Erythroblast (primary cell): ENCODE measurements at regions not wholly inside any gene's neighbourhood (a gene's known extent, or its start where the extent isn't known, plus 50 kb on each side); places are given as distances from the start of the nearest gene placed in this dataset.

Source experiments
- GATA1 ChIP-seq: IDR thresholded peaks from 2 replicates; pipeline ENCODE4 v1.6.1; 2011; ENCODE audit warnings: low read depth, mild to moderate bottlenecking, control low read depth, low read length, moderate library complexity
- POLR2A ChIP-seq: IDR thresholded peaks from 2 replicates; pipeline ENCODE4 v1.6.1; 2011; ENCODE audit warnings: mild to moderate bottlenecking, low read length

DNA sequence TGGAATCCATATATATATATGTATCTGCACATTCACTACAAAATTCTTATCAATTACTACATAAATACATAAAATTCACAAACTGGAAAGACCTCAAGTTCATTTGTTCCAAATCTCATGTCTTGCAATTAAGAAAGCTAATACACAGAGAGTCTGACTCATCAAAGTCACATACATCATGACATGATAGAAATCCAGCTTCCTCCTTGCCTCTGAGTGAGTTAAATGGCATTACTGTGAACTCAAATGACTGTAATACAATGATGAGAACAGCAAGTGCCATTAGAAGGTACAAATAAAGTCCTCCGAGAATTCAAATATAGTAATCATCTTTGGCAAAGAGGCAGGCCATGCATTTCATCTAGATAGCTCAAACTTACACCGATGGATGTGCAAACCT is 55.1 kb upstream of the AGTR1 start:
- no peak for TF ChIP-seq POLR2A
- TF ChIP-seq GATA1, result no peak
